SH-SY5Y (cell line): ENCODE measurements at regions not wholly inside any gene's neighbourhood (a gene's known extent, or its start where the extent isn't known, plus 50 kb on each side); places are given as distances from the start of the nearest gene placed in this dataset.

Experiments
- GATA2 ChIP-seq: IDR thresholded peaks from 2 replicates; pipeline ENCODE4 v1.6.1; 2011; ENCODE audit warnings: mild to moderate bottlenecking, low read depth, low read length
- GATA3 ChIP-seq: IDR thresholded peaks from 2 replicates; pipeline ENCODE4 v1.6.1; 2011; ENCODE audit warnings: low read depth, mild to moderate bottlenecking, low read length, moderate library complexity

DNA sequence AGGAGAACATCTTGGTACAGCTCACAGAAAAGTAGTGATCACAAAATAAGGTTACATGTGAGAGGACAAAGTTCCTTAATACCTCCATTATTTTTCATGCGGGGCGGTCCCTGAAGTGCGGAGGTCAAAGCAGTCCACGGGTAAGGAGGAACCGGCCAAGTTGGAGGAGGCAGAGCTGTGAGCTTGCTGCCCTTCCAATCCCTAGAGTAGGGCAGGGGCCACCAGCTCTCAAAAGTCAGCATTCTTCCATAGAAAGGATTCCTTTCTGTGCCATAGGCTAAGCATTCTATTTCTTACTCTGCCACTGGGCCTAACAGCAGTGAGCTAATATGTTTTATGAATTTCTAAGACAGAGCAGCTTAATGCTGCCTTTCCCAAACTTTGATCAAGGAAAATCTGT, 50.9 kb upstream of the USP1 start:
- no peak for TF ChIP-seq GATA2
- TF ChIP-seq GATA3: no peak
